HEK293 (cell line): ENCODE measurements at regions not wholly inside any gene's neighbourhood (a gene's known extent, or its start where the extent isn't known, plus 50 kb on each side); places are given as distances from the start of the nearest gene placed in this dataset.
"Not testable (repeated sequence)": the region's sequence is repeated elsewhere in the genome, so short reads cannot be mapped to it uniquely, and the experiment has no call there.

Experiments
- CTCF ChIA-PET: fragments of 350-600 bp; formaldehyde crosslinking; extraction: SDS; loops from one replicate; lab custom pipeline; 2021; ENCODE audit warnings: antibody characterized with exemption; lab: Yijun Ruan, JAX
- POLR2A ChIA-PET: fragments of 300-600 bp; formaldehyde crosslinking; extraction: SDS; loops from one replicate; lab custom pipeline; 2020; ENCODE audit warnings: antibody characterized with exemption, inconsistent platforms; lab: Yijun Ruan, JAX
- H3K27ac ChIP-seq: fragments of 200-500 bp; sonication (Bioruptor generic); 2 replicates; pipeline ENCODE4 v1.5.1; 2014; ENCODE audit warnings: low read depth, low read length, control low read depth, inconsistent platforms; ENCODE audit errors: extremely low read depth
- H3K36me3 ChIP-seq, 2 experiments: fragments of 200-500 bp in 1 of 2; sonication (Bioruptor generic) in 1 of 2; 1 replicate in 1 of 2; 2 replicates in 1 of 2; pipeline ENCODE4 v1.5.1; 2014 to 2017; ENCODE audit warnings: inconsistent platforms in 2 of 2, low read length in 2 of 2; ENCODE audit not compliant: control insufficient read depth in 2 of 2, insufficient read depth in 1 of 2
- H3K4me1 ChIP-seq: fragments of 200-500 bp; sonication (Bioruptor generic); 2 replicates; pipeline ENCODE4 v1.5.1; 2014; ENCODE audit warnings: mild to moderate bottlenecking, low read length, inconsistent platforms; ENCODE audit not compliant: control insufficient read depth, insufficient read depth
- H3K4me3 ChIP-seq: 2 replicates; pipeline ENCODE4 v1.5.1; 2011; ENCODE audit warnings: low read depth, mild to moderate bottlenecking, control low read depth, low read length, moderate library complexity
- H3K9me3 ChIP-seq: fragments of 200-500 bp; sonication (Bioruptor generic); 2 replicates; pipeline ENCODE4 v1.5.1; 2014; ENCODE audit warnings: low read depth, low read length, inconsistent platforms; ENCODE audit not compliant: control insufficient read depth, insufficient read depth
- KLF9 ChIP-seq: fragments of 450-650 bp; formaldehyde crosslinking; IDR thresholded peaks from 2 replicates; pipeline ENCODE4 v1.5.1; 2016; ENCODE audit warnings: missing biosample characterization, missing genetic modification characterization, low read depth
- OSR2 ChIP-seq: fragments of 450-650 bp; formaldehyde crosslinking; IDR thresholded peaks from 2 replicates; pipeline ENCODE4 v1.5.1; 2016; ENCODE audit warnings: missing biosample characterization, missing genetic modification characterization
- SCRT2 ChIP-seq: fragments of 450-650 bp; formaldehyde crosslinking; IDR thresholded peaks from 2 replicates; pipeline ENCODE4 v1.5.1; 2016; ENCODE audit warnings: missing biosample characterization, missing genetic modification characterization
- ZBTB44 ChIP-seq: fragments of 450-650 bp; IDR thresholded peaks from 2 replicates; pipeline ENCODE4 v1.5.1; 2018; ENCODE audit warnings: missing biosample characterization, mild to moderate bottlenecking, missing genetic modification characterization
- ZNF155 ChIP-seq: fragments of 450-650 bp; formaldehyde crosslinking; IDR thresholded peaks from 2 replicates; pipeline ENCODE4 v1.5.1; 2016; ENCODE audit warnings: missing biosample characterization, missing genetic modification characterization
- ZNF174 ChIP-seq: fragments of 450-650 bp; formaldehyde crosslinking; IDR thresholded peaks from 2 replicates; pipeline ENCODE4 v1.5.0; 2017; ENCODE audit warnings: missing biosample characterization, mild to moderate bottlenecking, missing genetic modification characterization
- ZNF23 ChIP-seq: fragments of 450-650 bp; formaldehyde crosslinking; IDR thresholded peaks from 2 replicates; pipeline ENCODE4 v1.5.1; 2016; ENCODE audit warnings: missing biosample characterization, missing genetic modification characterization, borderline replicate concordance
- ZNF24 ChIP-seq: fragments of 450-650 bp; formaldehyde crosslinking; IDR thresholded peaks from 2 replicates; pipeline ENCODE4 v1.5.1; 2016; ENCODE audit warnings: missing biosample characterization, missing genetic modification characterization
- ZNF292 ChIP-seq: fragments of 450-650 bp; formaldehyde crosslinking; IDR thresholded peaks from 2 replicates; pipeline ENCODE4 v1.5.1; 2016; ENCODE audit warnings: low read depth, missing biosample characterization, missing genetic modification characterization, borderline replicate concordance
- ZNF530 ChIP-seq: fragments of 450-650 bp; formaldehyde crosslinking; IDR thresholded peaks from 2 replicates; pipeline ENCODE4 v1.5.1; 2016; ENCODE audit warnings: low read depth, missing biosample characterization, missing genetic modification characterization
- ZNF571 ChIP-seq: fragments of 450-650 bp; formaldehyde crosslinking; IDR thresholded peaks from 2 replicates; pipeline ENCODE4 v1.5.0; 2017; ENCODE audit warnings: missing biosample characterization, missing genetic modification characterization
- ZNF629 ChIP-seq: fragments of 450-650 bp; formaldehyde crosslinking; IDR thresholded peaks from 2 replicates; pipeline ENCODE4 v1.5.1; 2017; ENCODE audit warnings: missing biosample characterization, missing genetic modification characterization
- ZNF704 ChIP-seq: fragments of 450-650 bp; formaldehyde crosslinking; IDR thresholded peaks from 2 replicates; pipeline ENCODE4 v1.5.1; 2016; ENCODE audit warnings: missing biosample characterization, missing genetic modification characterization
- ZNF791 ChIP-seq: fragments of 450-650 bp; formaldehyde crosslinking; IDR thresholded peaks from 2 replicates; pipeline ENCODE4 v1.5.1; 2016; ENCODE audit warnings: missing biosample characterization, missing genetic modification characterization
- ZNF843 ChIP-seq: fragments of 450-650 bp; formaldehyde crosslinking; IDR thresholded peaks from 2 replicates; pipeline ENCODE4 v1.5.1; 2016; ENCODE audit warnings: missing biosample characterization, missing genetic modification characterization

DNA sequence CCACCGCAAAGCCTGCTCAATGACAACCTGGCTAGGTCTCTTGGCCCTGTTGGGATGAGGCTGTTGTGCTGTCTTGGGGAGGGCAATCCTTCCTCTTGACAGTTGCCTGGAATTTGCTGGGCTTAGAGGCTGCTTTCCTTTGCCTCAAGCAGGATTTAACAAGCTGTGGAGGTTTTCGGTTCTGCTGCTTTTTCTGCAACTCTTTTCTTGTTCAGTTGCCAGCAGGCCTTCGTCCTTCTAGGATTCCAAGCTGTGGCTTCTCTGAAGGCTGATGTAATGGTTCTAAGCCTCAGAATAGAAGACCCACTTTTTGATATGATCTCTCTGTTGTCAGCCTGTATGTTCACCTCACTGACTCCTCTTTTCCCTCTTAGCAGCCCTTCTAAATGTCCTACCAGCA is 149.5 kb upstream of the HS3ST4 start:
- Histone ChIP-seq H3K36me3 (no peaks in the 10 kb centered on the region), H3K4me1 (no peaks in the 10 kb centered on the region), H3K4me3 (no peak overlapping the region), H3K9me3 (no peaks in the 10 kb centered on the region), H3K27ac (no peak overlapping the region)
- TF ChIP-seq ZNF530 (tag by site-specific recombination) (no peak), KLF9 (tag by site-specific recombination) (no peak)
- CTCF ChIA-PET: no interaction called here
- POLR2A ChIA-PET: no interaction called here

DNA sequence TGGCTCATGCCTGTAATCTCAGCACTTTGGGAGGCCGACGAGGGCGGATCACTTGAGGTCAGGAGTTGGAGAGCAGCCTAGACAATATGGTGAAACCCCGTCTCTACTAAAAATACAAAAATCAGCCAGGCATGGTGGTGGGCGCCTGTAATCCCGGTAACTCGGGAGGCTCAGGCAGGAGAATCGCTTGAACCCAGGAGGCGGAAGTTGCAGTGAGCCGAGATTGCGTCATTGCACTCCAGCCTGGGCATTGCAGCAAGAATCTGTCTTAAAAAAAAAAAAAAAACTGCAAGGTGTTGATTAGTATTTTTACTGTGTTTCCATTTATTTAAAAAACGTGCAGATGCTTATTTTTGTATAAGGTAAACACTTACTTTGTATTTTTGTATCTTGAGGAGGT is 152.0 kb upstream of the HS3ST4 start:
- H3K9me3 ChIP-seq, CTCF ChIA-PET, H3K4me1 ChIP-seq, H3K36me3 ChIP-seq, H3K27ac ChIP-seq, H3K4me3 ChIP-seq, POLR2A ChIA-PET: not testable (repeated sequence)

GRCh38 chr16:25523183-25523582 is 168.6 kb upstream of the HS3ST4 start:
- no peak for TF ChIP-seq ZNF629 (tag by site-specific recombination)
- TF ChIP-seq ZNF174 (tag by site-specific recombination): no peak
- TF ChIP-seq SCRT2 (tag by site-specific recombination): 0 out of 2 replicates have a peak, but pooled peaks have one; percentile 28
- TF ChIP-seq, all 188 proteins: peak for 1
- Histone ChIP-seq H3K4me1 (no peaks in the 10 kb centered on the region), H3K36me3 (no peaks in the 10 kb centered on the region), H3K4me3 (no peak overlapping the region), H3K27ac (no peak overlapping the region), H3K9me3 (no peaks in the 10 kb centered on the region)
- POLR2A ChIA-PET: no interaction called here
- CTCF ChIA-PET: no interaction called here

GRCh38 chr16:25512041-25512440 is 179.7 kb upstream of the HS3ST4 start:
- Histone ChIP-seq H3K27ac (no peak overlapping the region), H3K36me3 (no peaks in the 10 kb centered on the region), H3K4me3 (no peak overlapping the region), H3K9me3 (no peaks in the 10 kb centered on the region), H3K4me1 (no peaks in the 10 kb centered on the region)
- CTCF ChIA-PET: interaction anchor here (0.7 to 1.2 kb wide), 3 partner anchors 13 to 1645 kb away, joined by 3 read pairs; no protein-coding TSS in a partner anchor
- POLR2A ChIA-PET: no interaction called here
- TF ChIP-seq ZNF24: no peak
- no peak for TF ChIP-seq OSR2
- no peak for TF ChIP-seq ZNF704 (tag by site-specific recombination)
- no peak for TF ChIP-seq ZNF843 (tag by site-specific recombination)
- TF ChIP-seq ZNF23: no peak
- no peak for TF ChIP-seq ZNF292 (tag by site-specific recombination)
- no peak for TF ChIP-seq SCRT2 (tag by site-specific recombination)
- no peak for TF ChIP-seq ZNF155
- TF ChIP-seq ZNF571: no peak
- TF ChIP-seq ZNF791 (tag by site-specific recombination): no peak
- no peak for TF ChIP-seq ZBTB44 (tag by site-specific recombination)
- TF ChIP-seq ZNF174 (tag by site-specific recombination): no peak
